GM23338 (cell line): ENCODE measurements at regions not wholly inside any gene's neighbourhood (a gene's known extent, or its start where the extent isn't known, plus 50 kb on each side); places are given as distances from the start of the nearest gene placed in this dataset.

ENCODE experiments used
- CREB1 ChIP-seq: fragments of 250-450 bp; sonication (Bioruptor Pico); IDR thresholded peaks from 2 replicates; pipeline ENCODE4 v1.5.0; 2020; ENCODE audit warnings: low read depth, mild to moderate bottlenecking, moderate library complexity
- CTCF ChIP-seq, 2 experiments: fragments of 200-600 bp in 1 of 2; sonication (generic) in 1 of 2; conservative IDR thresholded peaks; 2 replicates each; pipeline versions ENCODE4 v1.5.1 to v1.6.1; 2016 to 2017; ENCODE audit warnings: antibody characterized with exemption in 2 of 2, low read depth in 2 of 2, mild to moderate bottlenecking in 2 of 2, moderate library complexity in 1 of 2
- EZH2 ChIP-seq: fragments of 200-600 bp; sonication (generic); IDR thresholded peaks from one replicate; pipeline ENCODE4 v1.8.0; 2017; ENCODE audit warnings: antibody characterized with exemption, mild to moderate bottlenecking, low read depth; ENCODE audit not compliant: unreplicated experiment
- POLR2AphosphoS5 ChIP-seq: IDR thresholded peaks from 2 replicates; pipeline ENCODE4 v1.6.1; 2016; ENCODE audit warnings: antibody characterized with exemption, low read depth
- ZNF331 ChIP-seq: fragments of 250-450 bp; sonication (Bioruptor Pico); IDR thresholded peaks from 2 replicates; pipeline ENCODE4 v1.5.0; 2020; ENCODE audit warnings: low read depth, mild to moderate bottlenecking, moderate library complexity
- TF ChIP-seq, protein P1 (sequence below): fragments of 250-450 bp; sonication (Bioruptor Pico); IDR thresholded peaks from 2 replicates; pipeline ENCODE4 v1.5.0; 2020; ENCODE audit warnings: mild to moderate bottlenecking, moderate library complexity
- TF ChIP-seq, protein P2 (sequence below): IDR thresholded peaks from one replicate; pipeline ENCODE4 v1.6.1; 2018; ENCODE audit warnings: antibody characterized with exemption; ENCODE audit not compliant: unreplicated experiment

- TF ChIP-seq CTCF (conservative IDR thresholded peaks at IDR 0.05; ENCODE audit: low read depth in 2 of 2), result no peak
- no peak for TF ChIP-seq POLR2AphosphoS5
- TF ChIP-seq EZH2, result no peak
- TF ChIP-seq ZNF331 (CRISPR knock-in tag), result no peak
- TF ChIP-seq, protein P1, sequence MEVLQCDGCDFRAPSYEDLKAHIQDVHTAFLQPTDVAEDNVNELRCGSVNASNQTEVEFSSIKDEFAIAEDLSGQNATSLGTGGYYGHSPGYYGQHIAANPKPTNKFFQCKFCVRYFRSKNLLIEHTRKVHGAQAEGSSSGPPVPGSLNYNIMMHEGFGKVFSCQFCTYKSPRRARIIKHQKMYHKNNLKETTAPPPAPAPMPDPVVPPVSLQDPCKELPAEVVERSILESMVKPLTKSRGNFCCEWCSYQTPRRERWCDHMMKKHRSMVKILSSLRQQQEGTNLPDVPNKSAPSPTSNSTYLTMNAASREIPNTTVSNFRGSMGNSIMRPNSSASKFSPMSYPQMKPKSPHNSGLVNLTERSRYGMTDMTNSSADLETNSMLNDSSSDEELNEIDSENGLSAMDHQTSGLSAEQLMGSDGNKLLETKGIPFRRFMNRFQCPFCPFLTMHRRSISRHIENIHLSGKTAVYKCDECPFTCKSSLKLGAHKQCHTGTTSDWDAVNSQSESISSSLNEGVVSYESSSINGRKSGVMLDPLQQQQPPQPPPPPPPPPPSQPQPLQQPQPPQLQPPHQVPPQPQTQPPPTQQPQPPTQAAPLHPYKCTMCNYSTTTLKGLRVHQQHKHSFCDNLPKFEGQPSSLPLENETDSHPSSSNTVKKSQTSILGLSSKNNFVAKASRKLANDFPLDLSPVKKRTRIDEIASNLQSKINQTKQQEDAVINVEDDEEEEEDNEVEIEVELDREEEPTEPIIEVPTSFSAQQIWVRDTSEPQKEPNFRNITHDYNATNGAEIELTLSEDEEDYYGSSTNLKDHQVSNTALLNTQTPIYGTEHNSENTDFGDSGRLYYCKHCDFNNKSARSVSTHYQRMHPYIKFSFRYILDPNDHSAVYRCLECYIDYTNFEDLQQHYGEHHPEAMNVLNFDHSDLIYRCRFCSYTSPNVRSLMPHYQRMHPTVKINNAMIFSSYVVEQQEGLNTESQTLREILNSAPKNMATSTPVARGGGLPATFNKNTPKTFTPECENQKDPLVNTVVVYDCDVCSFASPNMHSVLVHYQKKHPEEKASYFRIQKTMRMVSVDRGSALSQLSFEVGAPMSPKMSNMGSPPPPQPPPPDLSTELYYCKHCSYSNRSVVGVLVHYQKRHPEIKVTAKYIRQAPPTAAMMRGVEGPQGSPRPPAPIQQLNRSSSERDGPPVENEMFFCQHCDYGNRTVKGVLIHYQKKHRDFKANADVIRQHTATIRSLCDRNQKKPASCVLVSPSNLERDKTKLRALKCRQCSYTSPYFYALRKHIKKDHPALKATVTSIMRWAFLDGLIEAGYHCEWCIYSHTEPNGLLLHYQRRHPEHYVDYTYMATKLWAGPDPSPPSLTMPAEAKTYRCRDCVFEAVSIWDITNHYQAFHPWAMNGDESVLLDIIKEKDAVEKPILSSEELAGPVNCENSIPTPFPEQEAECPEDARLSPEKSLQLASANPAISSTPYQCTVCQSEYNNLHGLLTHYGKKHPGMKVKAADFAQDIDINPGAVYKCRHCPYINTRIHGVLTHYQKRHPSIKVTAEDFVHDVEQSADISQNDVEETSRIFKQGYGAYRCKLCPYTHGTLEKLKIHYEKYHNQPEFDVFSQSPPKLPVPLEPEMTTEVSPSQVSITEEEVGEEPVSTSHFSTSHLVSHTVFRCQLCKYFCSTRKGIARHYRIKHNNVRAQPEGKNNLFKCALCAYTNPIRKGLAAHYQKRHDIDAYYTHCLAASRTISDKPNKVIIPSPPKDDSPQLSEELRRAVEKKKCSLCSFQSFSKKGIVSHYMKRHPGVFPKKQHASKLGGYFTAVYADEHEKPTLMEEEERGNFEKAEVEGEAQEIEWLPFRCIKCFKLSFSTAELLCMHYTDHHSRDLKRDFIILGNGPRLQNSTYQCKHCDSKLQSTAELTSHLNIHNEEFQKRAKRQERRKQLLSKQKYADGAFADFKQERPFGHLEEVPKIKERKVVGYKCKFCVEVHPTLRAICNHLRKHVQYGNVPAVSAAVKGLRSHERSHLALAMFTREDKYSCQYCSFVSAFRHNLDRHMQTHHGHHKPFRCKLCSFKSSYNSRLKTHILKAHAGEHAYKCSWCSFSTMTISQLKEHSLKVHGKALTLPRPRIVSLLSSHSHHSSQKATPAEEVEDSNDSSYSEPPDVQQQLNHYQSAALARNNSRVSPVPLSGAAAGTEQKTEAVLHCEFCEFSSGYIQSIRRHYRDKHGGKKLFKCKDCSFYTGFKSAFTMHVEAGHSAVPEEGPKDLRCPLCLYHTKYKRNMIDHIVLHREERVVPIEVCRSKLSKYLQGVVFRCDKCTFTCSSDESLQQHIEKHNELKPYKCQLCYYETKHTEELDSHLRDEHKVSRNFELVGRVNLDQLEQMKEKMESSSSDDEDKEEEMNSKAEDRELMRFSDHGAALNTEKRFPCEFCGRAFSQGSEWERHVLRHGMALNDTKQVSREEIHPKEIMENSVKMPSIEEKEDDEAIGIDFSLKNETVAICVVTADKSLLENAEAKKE (CRISPR knock-in tag), result no peak
- no peak for TF ChIP-seq CREB1 (CRISPR knock-in tag)
- TF ChIP-seq, protein P2, sequence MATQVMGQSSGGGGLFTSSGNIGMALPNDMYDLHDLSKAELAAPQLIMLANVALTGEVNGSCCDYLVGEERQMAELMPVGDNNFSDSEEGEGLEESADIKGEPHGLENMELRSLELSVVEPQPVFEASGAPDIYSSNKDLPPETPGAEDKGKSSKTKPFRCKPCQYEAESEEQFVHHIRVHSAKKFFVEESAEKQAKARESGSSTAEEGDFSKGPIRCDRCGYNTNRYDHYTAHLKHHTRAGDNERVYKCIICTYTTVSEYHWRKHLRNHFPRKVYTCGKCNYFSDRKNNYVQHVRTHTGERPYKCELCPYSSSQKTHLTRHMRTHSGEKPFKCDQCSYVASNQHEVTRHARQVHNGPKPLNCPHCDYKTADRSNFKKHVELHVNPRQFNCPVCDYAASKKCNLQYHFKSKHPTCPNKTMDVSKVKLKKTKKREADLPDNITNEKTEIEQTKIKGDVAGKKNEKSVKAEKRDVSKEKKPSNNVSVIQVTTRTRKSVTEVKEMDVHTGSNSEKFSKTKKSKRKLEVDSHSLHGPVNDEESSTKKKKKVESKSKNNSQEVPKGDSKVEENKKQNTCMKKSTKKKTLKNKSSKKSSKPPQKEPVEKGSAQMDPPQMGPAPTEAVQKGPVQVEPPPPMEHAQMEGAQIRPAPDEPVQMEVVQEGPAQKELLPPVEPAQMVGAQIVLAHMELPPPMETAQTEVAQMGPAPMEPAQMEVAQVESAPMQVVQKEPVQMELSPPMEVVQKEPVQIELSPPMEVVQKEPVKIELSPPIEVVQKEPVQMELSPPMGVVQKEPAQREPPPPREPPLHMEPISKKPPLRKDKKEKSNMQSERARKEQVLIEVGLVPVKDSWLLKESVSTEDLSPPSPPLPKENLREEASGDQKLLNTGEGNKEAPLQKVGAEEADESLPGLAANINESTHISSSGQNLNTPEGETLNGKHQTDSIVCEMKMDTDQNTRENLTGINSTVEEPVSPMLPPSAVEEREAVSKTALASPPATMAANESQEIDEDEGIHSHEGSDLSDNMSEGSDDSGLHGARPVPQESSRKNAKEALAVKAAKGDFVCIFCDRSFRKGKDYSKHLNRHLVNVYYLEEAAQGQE, result no peak
Measured at GRCh38 chr4:74619931-74620702, 174.2 kb downstream of the BTC start.
